Endothelial cell of umbilical vein (primary cell): ENCODE measurements at regions not wholly inside any gene's neighbourhood (a gene's known extent, or its start where the extent isn't known, plus 50 kb on each side); places are given as distances from the start of the nearest gene placed in this dataset.

ENCODE experiments used
- BruUV-seq: library from RNA; stranded (reverse); fragments of 400-500 nt; replicated peaks from 2 replicates; lab custom pipeline; 2021; lab: Mats Ljungman, UMichigan
- CTCF ChIA-PET: fragments of 300-600, 350-600 bp; sonication (Branson Sonifier 250); formaldehyde crosslinking; loops from one replicate; lab custom pipeline; 2021; ENCODE audit warnings: antibody characterized with exemption, inconsistent platforms; lab: Charles Lee
- POLR2A ChIA-PET: fragments of 300-600, 350-600 bp; sonication (Branson Sonifier 250); formaldehyde crosslinking; loops from one replicate; lab custom pipeline; 2021; ENCODE audit warnings: antibody characterized with exemption, inconsistent platforms; lab: Charles Lee
- DNase-seq: peaks from one replicate; pipeline ENCODE4 v3.0.0-alpha.2; 2011; ENCODE audit warnings: low read depth, low spot score
- FAIRE-seq: peaks from 2 replicates; lab custom pipeline; 2011; peaks lifted over from hg19 to GRCh38; lab: Jason Lieb, UNC
- H2AFZ ChIP-seq: 2 replicates; pipeline ENCODE4 v1.6.0; 2012; ENCODE audit warnings: low read depth, low read length, control low read depth, inconsistent platforms
- H3K27ac ChIP-seq: 2 replicates; pipeline ENCODE4 v1.5.1; 2011; ENCODE audit warnings: low read depth, mild to moderate bottlenecking, control low read depth, low read length, moderate library complexity; ENCODE audit not compliant: insufficient read depth
- H3K27me3 ChIP-seq, 2 experiments: 2 replicates each; pipeline versions ENCODE4 v1.6.0 to v1.6.1; 2011; ENCODE audit warnings: low read length in 2 of 2, mixed read lengths in 1 of 2; ENCODE audit not compliant: control insufficient read depth in 2 of 2, insufficient read depth in 2 of 2
- H3K36me3 ChIP-seq, 2 experiments: 2 replicates in 1 of 2; 3 replicates in 1 of 2; pipeline ENCODE4 v1.5.1; 2011; ENCODE audit warnings: low read length in 2 of 2, mild to moderate bottlenecking in 1 of 2, moderate library complexity in 1 of 2; ENCODE audit not compliant: control insufficient read depth in 2 of 2, insufficient read depth in 2 of 2; ENCODE audit errors: extremely low read depth in 1 of 2
- H3K4me1 ChIP-seq: 3 replicates; pipeline ENCODE4 v1.5.1; 2011; ENCODE audit warnings: mild to moderate bottlenecking, low read length; ENCODE audit not compliant: control insufficient read depth, insufficient read depth; ENCODE audit errors: extremely low read depth
- H3K4me2 ChIP-seq: 2 replicates; pipeline ENCODE4 v1.6.1; 2011; ENCODE audit warnings: low read length, control low read depth, mixed read lengths; ENCODE audit not compliant: insufficient read depth
- H3K4me3 ChIP-seq, 3 experiments: fragments of 200-600 bp in 1 of 3; sonication (generic), shearing (Covaris generic) in 1 of 3; replicated peaks in 1 of 3; 2 replicates each; pipeline ENCODE4 v1.5.1; 2011 to 2016; ENCODE audit warnings: control low read depth in 3 of 3, low read length in 3 of 3, mild to moderate bottlenecking in 2 of 3, inconsistent platforms in 1 of 3, low read depth in 1 of 3, moderate library complexity in 1 of 3; ENCODE audit not compliant: insufficient read depth in 1 of 3
- H3K79me2 ChIP-seq: 2 replicates; pipeline ENCODE4 v1.6.0; 2012; ENCODE audit warnings: low read length, inconsistent platforms; ENCODE audit not compliant: control insufficient read depth, insufficient read depth
- H3K9ac ChIP-seq: replicated peaks from 2 replicates; pipeline ENCODE3; 2011; ENCODE audit warnings: low read length, control low read depth; ENCODE audit not compliant: insufficient read depth; ENCODE audit errors: extremely low read depth
- H3K9me1 ChIP-seq: replicated peaks from 3 replicates; pipeline ENCODE4 v1.6.0; 2011; ENCODE audit warnings: mild to moderate bottlenecking, low read length; ENCODE audit not compliant: control insufficient read depth, insufficient read depth; ENCODE audit errors: extremely low read depth
- H3K9me3 ChIP-seq: replicated peaks from 2 replicates; pipeline ENCODE4 v1.5.1; 2012; ENCODE audit warnings: low read length, inconsistent platforms; ENCODE audit not compliant: control insufficient read depth, insufficient read depth
- H4K20me1 ChIP-seq: replicated peaks from 2 replicates; pipeline ENCODE3; 2011; ENCODE audit warnings: mild to moderate bottlenecking, low read length; ENCODE audit not compliant: control insufficient read depth, insufficient read depth; ENCODE audit errors: extremely low read depth
- EZH2 ChIP-seq: IDR thresholded peaks from 2 replicates; pipeline ENCODE4 v1.6.1; 2012; ENCODE audit warnings: borderline replicate concordance, low read depth, mild to moderate bottlenecking, moderate library complexity, low read length, inconsistent platforms; ENCODE audit not compliant: severe bottlenecking
- FOS ChIP-seq: IDR thresholded peaks from 2 replicates; pipeline ENCODE4 v1.6.1; 2011; ENCODE audit warnings: mild to moderate bottlenecking, low read length, moderate library complexity, borderline replicate concordance; ENCODE audit not compliant: insufficient read depth
- GATA2 ChIP-seq: IDR thresholded peaks from 2 replicates; pipeline ENCODE4 v1.7.0; 2011; ENCODE audit warnings: low read depth, mild to moderate bottlenecking, moderate library complexity, mixed read lengths, low read length; ENCODE audit not compliant: insufficient read length, insufficient read depth
- JUN ChIP-seq: IDR thresholded peaks from 2 replicates; pipeline ENCODE4 v1.6.1; 2011; ENCODE audit warnings: borderline replicate concordance, low read depth; ENCODE audit not compliant: insufficient read length, insufficient read depth
- MYC ChIP-seq: IDR thresholded peaks from one replicate; pipeline ENCODE4 v1.6.1; 2011; ENCODE audit warnings: mild to moderate bottlenecking, low read depth, low read length
- POLR2A ChIP-seq: IDR thresholded peaks from 2 replicates; pipeline ENCODE4 v1.6.1; 2012; ENCODE audit warnings: low read depth, mild to moderate bottlenecking, control low read depth, low read length
- POLR2AphosphoS5 ChIP-seq: IDR thresholded peaks from 2 replicates; pipeline ENCODE4 v1.6.1; 2012; ENCODE audit warnings: low read depth, mild to moderate bottlenecking, control low read depth, low read length, moderate library complexity; ENCODE audit not compliant: insufficient read depth
- dilution Hi-C: fragments of 300-500 bp; cut with MboI; formaldehyde crosslinking; loops from one replicate; pipeline ENCODE4 v1.15.0; 2019; ENCODE audit warnings: low sequenced_read_pairs; ENCODE audit not compliant: extremely low pct_ligation_motif_present
- intact Hi-C: fragments of 100-400 bp; cut with micrococcal nuclease; formaldehyde crosslinking; loops from one replicate; pipeline ENCODE4 v1.10.0; 2022
- TF ChIP-seq, protein P1 (sequence below): IDR thresholded peaks from 2 replicates; pipeline ENCODE4 v1.6.1; 2011; ENCODE audit not compliant: insufficient read depth, insufficient read length
- TF ChIP-seq, protein P2 (sequence below), 2 donors: IDR thresholded peaks; 1 replicate in 1 of 2; 2 replicates in 1 of 2; pipeline ENCODE4 v1.5.1; 2011; ENCODE audit warnings: low read length in 2 of 2, mild to moderate bottlenecking in 2 of 2, moderate library complexity in 2 of 2, control low read depth in 1 of 2, inconsistent platforms in 1 of 2, low read depth in 1 of 2; ENCODE audit not compliant: insufficient read depth in 1 of 2; ENCODE audit errors: extremely low read depth in 1 of 2

DNA sequence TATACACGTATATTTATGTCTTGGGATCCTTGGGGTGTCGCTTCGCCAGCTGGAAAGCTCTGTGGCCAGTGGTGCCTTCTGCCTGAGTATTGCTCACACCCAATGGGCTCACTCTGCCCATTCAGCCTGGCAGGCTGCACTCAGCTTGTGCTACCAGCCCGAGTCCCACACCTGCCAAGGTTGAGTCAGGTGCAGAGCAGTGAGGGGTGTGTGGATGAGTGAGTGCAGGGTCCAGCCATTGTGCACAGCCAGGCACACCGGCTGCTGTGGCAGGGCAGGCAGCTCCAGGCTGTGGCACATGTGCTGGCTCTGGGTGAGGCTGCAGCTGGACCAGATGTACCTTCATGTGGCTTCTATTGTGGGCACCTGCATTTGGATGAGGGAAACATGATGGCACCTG is 496.9 kb upstream of the LINC00305 start:
- H3K9ac ChIP-seq, result no peak overlapping the region
- intact Hi-C loops, result no loop called here
- dilution Hi-C loops, result no loop called here
- peaks cover 5% of the 10 kb centered on the region for H3K9me3 ChIP-seq
- BruUV-seq, result no TSS peak
- FAIRE-seq (no peak), DNase-seq (no peak)
- no peaks in the 10 kb centered on the region for H3K4me1 ChIP-seq
- H4K20me1 ChIP-seq, result no peaks in the 10 kb centered on the region
- no peaks in the 10 kb centered on the region for H3K36me3 ChIP-seq
- POLR2A ChIA-PET, result no interaction called here
- no peaks in the 10 kb centered on the region for H3K79me2 ChIP-seq
- H3K9me1 ChIP-seq, result no peaks in the 10 kb centered on the region
- no peak overlapping the region for H3K4me3 ChIP-seq
- no peaks in the 10 kb centered on the region for H3K27me3 ChIP-seq
- H3K27ac ChIP-seq, result no peak overlapping the region
- no peak overlapping the region for H3K4me2 ChIP-seq
- CTCF ChIA-PET, result no interaction called here
- H2AFZ ChIP-seq, result no peak overlapping the region
- TF ChIP-seq, protein P1, sequence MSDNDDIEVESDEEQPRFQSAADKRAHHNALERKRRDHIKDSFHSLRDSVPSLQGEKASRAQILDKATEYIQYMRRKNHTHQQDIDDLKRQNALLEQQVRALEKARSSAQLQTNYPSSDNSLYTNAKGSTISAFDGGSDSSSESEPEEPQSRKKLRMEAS, result no peak
- TF ChIP-seq JUN, result no peak
- TF ChIP-seq FOS, result no peak
- no peak for TF ChIP-seq POLR2A
- no peak for TF ChIP-seq GATA2
- no peak for TF ChIP-seq EZH2
- TF ChIP-seq, protein P2, sequence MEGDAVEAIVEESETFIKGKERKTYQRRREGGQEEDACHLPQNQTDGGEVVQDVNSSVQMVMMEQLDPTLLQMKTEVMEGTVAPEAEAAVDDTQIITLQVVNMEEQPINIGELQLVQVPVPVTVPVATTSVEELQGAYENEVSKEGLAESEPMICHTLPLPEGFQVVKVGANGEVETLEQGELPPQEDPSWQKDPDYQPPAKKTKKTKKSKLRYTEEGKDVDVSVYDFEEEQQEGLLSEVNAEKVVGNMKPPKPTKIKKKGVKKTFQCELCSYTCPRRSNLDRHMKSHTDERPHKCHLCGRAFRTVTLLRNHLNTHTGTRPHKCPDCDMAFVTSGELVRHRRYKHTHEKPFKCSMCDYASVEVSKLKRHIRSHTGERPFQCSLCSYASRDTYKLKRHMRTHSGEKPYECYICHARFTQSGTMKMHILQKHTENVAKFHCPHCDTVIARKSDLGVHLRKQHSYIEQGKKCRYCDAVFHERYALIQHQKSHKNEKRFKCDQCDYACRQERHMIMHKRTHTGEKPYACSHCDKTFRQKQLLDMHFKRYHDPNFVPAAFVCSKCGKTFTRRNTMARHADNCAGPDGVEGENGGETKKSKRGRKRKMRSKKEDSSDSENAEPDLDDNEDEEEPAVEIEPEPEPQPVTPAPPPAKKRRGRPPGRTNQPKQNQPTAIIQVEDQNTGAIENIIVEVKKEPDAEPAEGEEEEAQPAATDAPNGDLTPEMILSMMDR (IDR thresholded peaks at IDR 0.05; ENCODE audit: extremely low read depth in 1 of 2, insufficient read depth in 1 of 2, low read depth in 1 of 2, low read length in 2 of 2), result no peak
- TF ChIP-seq MYC, result no peak
- TF ChIP-seq POLR2AphosphoS5, result no peak
